SK-N-SH treated with all-trans-retinoic acid at 6 μM for 48 hours (cell line): ENCODE measurements at regions not wholly inside any gene's neighbourhood (a gene's known extent, or its start where the extent isn't known, plus 50 kb on each side); places are given as distances from the start of the nearest gene placed in this dataset.

Experiments used
- ATAC-seq: fragments of 200-7000 bp; cut with Tn5 transposase; 3 replicates; pipeline ENCODE4 v1.9.1; 2020; ENCODE audit warnings: mild to moderate bottlenecking, moderate library complexity
- ARNTL ChIP-seq: fragments of 450-650 bp; formaldehyde crosslinking; IDR thresholded peaks from 2 replicates; pipeline ENCODE4 v1.5.0; 2020; ENCODE audit warnings: low read depth, mild to moderate bottlenecking, moderate library complexity, borderline replicate concordance
- BACH2 ChIP-seq: fragments of 250-450 bp; sonication (Bioruptor Pico); IDR thresholded peaks from 2 replicates; pipeline ENCODE4 v1.9.0; 2021; ENCODE audit warnings: mild to moderate bottlenecking, borderline replicate concordance
- CREB5 ChIP-seq: fragments of 250-450 bp; sonication (Bioruptor Pico); IDR thresholded peaks from 2 replicates; pipeline ENCODE4 v1.5.1; 2020; ENCODE audit warnings: low read depth, mild to moderate bottlenecking, moderate library complexity
- ESRRG ChIP-seq: fragments of 250-450 bp; sonication (Bioruptor Pico); IDR thresholded peaks from 2 replicates; pipeline ENCODE4 v1.6.1; 2021; ENCODE audit warnings: mild to moderate bottlenecking
- GLIS3 ChIP-seq: fragments of 250-450 bp; sonication (Bioruptor Pico); IDR thresholded peaks from 2 replicates; pipeline ENCODE4 v1.5.0; 2020; ENCODE audit warnings: mild to moderate bottlenecking, moderate library complexity
- ISL1 ChIP-seq: fragments of 250-450 bp; sonication (Bioruptor Pico); IDR thresholded peaks from 2 replicates; pipeline ENCODE4 v2.1.2; 2022; ENCODE audit warnings: mild to moderate bottlenecking, moderate library complexity
- OSR1 ChIP-seq: fragments of 250-450 bp; sonication (Bioruptor Pico); IDR thresholded peaks from 2 replicates; pipeline ENCODE4 v1.8.0; 2022; ENCODE audit warnings: moderate library complexity, mild to moderate bottlenecking, inconsistent platforms
- PATZ1 ChIP-seq: fragments of 250-450 bp; sonication (Bioruptor Pico); IDR thresholded peaks from 2 replicates; pipeline ENCODE4 v1.8.0; 2020; ENCODE audit warnings: mild to moderate bottlenecking, moderate library complexity, borderline replicate concordance
- RARB ChIP-seq: fragments of 250-450 bp; sonication (Bioruptor Pico); IDR thresholded peaks from 2 replicates; pipeline ENCODE4 v1.8.0; 2021; ENCODE audit warnings: mild to moderate bottlenecking, moderate library complexity
- TCF4 ChIP-seq: fragments of 250-450 bp; sonication (Bioruptor Pico); IDR thresholded peaks from 2 replicates; pipeline ENCODE4 v1.8.0; 2021; ENCODE audit warnings: mild to moderate bottlenecking, moderate library complexity, borderline replicate concordance
- TOX ChIP-seq: fragments of 250-450 bp; sonication (Bioruptor Pico); IDR thresholded peaks from 2 replicates; pipeline ENCODE4 v1.8.0; 2021; ENCODE audit warnings: mild to moderate bottlenecking, moderate library complexity, borderline replicate concordance
- ZFP30 ChIP-seq: fragments of 450-650 bp; formaldehyde crosslinking; IDR thresholded peaks from 2 replicates; pipeline ENCODE4 v1.5.0; 2022; ENCODE audit warnings: mild to moderate bottlenecking, moderate library complexity
- ZNF565 ChIP-seq: fragments of 450-650 bp; formaldehyde crosslinking; conservative IDR thresholded peaks from 2 replicates; pipeline ENCODE4 v1.5.0; 2020; ENCODE audit warnings: low read depth, mild to moderate bottlenecking, moderate library complexity
- ZNF70 ChIP-seq: fragments of 450-650 bp; formaldehyde crosslinking; IDR thresholded peaks from 2 replicates; pipeline ENCODE4 v1.5.0; 2020; ENCODE audit warnings: mild to moderate bottlenecking, moderate library complexity
- ZNF8 ChIP-seq: fragments of 450-650 bp; formaldehyde crosslinking; IDR thresholded peaks from 2 replicates; pipeline ENCODE4 v1.5.0; 2020; ENCODE audit warnings: mild to moderate bottlenecking, moderate library complexity
- TF ChIP-seq, protein P1 (sequence below): fragments of 250-450 bp; sonication (Bioruptor Pico); IDR thresholded peaks from 2 replicates; pipeline ENCODE4 v1.5.1; 2021; ENCODE audit warnings: mild to moderate bottlenecking, moderate library complexity
- TF ChIP-seq, protein P2 (sequence below): fragments of 250-450 bp; sonication (Bioruptor Pico); IDR thresholded peaks from 2 replicates; pipeline ENCODE4 v1.8.0; 2021; ENCODE audit warnings: low read depth, mild to moderate bottlenecking, moderate library complexity, borderline replicate concordance

DNA sequence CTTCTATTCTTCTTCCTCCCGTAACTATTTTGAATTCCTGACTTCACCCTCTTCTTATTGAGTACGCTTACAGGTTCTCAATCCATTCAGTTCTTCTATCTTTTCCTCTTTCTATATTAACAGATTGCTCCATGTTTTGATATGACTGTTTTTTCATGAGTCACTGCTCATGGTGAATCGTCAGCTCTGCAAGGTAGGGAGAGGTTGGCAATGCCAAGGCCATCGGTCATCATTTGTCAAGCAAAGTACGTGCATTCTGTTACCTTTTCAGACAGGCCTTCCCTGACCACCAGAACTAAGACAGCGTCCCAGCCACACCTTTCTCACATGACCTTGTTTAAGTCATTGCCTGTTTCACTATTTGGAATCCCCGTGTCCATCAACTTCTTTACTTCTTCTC lies 1001.9 kb upstream of the SORCS1 start:
- no peak for ATAC-seq
- no peak for TF ChIP-seq RARB (CRISPR knock-in tag)
- TF ChIP-seq PATZ1 (CRISPR knock-in tag): no peak
- TF ChIP-seq ISL1 (CRISPR knock-in tag): no peak

DNA sequence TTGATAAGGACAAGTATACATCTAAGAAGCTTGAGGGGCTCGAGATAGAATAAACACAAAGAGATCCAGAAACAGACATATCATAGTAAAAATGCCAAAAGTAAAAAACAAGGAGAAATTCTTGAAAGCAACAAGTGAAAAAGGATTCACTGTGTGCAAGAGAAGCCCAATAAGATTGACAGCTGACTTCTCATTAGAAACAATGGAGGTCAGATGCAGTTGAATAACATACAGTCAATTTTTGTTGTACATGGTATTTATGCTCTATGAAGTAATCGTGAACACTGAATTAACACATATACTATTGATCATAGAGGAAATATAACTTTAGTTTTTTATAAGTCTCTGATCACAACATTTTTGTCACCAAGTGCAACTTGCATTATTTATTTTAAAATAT lies 982.8 kb upstream of the SORCS1 start:
- no peak for ATAC-seq
- no peak for TF ChIP-seq TOX (CRISPR knock-in tag)
- no peak for TF ChIP-seq ESRRG (CRISPR knock-in tag)
- no peak for TF ChIP-seq TCF4 (CRISPR knock-in tag)
- no peak for TF ChIP-seq PATZ1 (CRISPR knock-in tag)

GRCh38 chr10:108141064-108141463 lies 976.6 kb upstream of the SORCS1 start:
- no peak for ATAC-seq
- TF ChIP-seq RARB (CRISPR knock-in tag) (no peak), CREB5 (no peak), TOX (CRISPR knock-in tag) (no peak), ISL1 (CRISPR knock-in tag) (no peak), GLIS3 (CRISPR knock-in tag) (no peak), ESRRG (CRISPR knock-in tag) (no peak), ZNF70 (CRISPR knock-in tag) (no peak), BACH2 (CRISPR knock-in tag) (no peak), TCF4 (CRISPR knock-in tag) (no peak)
- TF ChIP-seq, protein P1, sequence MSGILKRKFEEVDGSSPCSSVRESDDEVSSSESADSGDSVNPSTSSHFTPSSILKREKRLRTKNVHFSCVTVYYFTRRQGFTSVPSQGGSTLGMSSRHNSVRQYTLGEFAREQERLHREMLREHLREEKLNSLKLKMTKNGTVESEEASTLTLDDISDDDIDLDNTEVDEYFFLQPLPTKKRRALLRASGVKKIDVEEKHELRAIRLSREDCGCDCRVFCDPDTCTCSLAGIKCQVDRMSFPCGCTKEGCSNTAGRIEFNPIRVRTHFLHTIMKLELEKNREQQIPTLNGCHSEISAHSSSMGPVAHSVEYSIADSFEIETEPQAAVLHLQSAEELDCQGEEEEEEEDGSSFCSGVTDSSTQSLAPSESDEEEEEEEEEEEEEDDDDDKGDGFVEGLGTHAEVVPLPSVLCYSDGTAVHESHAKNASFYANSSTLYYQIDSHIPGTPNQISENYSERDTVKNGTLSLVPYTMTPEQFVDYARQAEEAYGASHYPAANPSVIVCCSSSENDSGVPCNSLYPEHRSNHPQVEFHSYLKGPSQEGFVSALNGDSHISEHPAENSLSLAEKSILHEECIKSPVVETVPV (CRISPR knock-in tag): no peak
- TF ChIP-seq, protein P2, sequence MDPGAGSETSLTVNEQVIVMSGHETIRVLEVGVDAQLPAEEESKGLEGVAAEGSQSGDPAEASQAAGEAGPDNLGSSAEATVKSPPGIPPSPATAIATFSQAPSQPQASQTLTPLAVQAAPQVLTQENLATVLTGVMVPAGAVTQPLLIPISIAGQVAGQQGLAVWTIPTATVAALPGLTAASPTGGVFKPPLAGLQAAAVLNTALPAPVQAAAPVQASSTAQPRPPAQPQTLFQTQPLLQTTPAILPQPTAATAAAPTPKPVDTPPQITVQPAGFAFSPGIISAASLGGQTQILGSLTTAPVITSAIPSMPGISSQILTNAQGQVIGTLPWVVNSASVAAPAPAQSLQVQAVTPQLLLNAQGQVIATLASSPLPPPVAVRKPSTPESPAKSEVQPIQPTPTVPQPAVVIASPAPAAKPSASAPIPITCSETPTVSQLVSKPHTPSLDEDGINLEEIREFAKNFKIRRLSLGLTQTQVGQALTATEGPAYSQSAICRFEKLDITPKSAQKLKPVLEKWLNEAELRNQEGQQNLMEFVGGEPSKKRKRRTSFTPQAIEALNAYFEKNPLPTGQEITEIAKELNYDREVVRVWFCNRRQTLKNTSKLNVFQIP (CRISPR knock-in tag): no peak
- TF ChIP-seq, all 23 proteins: peak for 0

DNA sequence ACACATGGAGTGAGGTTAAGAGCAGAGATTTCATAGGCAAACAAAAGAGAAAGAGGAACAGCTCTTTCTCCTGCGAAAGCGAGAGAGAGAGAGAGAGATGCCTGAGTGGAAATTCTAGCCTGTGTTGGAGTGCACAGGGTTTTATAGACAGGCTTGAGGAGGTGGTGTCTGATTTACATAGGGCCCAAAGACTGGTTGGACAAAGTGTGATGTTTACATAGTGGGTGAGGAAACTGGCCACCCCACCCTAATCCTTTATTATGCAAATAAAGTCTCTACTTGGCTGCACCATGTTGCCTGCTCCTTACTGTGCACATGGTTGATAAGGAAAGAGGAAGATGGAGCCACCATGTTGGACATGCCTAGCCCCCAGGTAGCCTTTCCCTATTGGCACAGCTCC lies 967.8 kb upstream of the SORCS1 start:
- TF ChIP-seq, protein P2 (CRISPR knock-in tag): no peak
- TF ChIP-seq ZNF565 (CRISPR knock-in tag) (no peak), RARB (CRISPR knock-in tag) (no peak)
- ATAC-seq: no peak

DNA sequence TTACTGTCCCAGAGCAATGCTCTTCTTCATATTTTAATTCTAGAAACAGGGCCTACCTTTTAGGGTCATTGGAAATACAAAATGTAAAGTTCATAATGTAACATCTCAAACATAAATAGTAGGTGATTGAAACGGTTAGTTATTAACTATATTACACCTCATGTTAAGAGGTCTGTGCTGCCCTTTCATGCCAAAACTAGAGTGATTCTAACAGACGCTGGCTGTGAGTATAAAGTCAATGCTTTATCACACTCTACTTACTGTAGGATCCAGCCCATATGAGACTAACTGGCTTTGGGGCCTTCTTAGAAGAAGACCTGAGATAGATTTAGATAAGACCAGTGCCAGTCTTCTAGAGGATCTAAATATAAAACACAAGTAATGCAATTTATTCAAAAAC lies 966.1 kb upstream of the SORCS1 start:
- TF ChIP-seq BACH2 (CRISPR knock-in tag): no peak
- TF ChIP-seq ARNTL (CRISPR knock-in tag): no peak
- no peak for TF ChIP-seq ZNF8 (CRISPR knock-in tag)
- TF ChIP-seq TCF4 (CRISPR knock-in tag): no peak
- TF ChIP-seq ZNF70 (CRISPR knock-in tag): no peak
- TF ChIP-seq, protein P1 (CRISPR knock-in tag): no peak
- no peak for TF ChIP-seq RARB (CRISPR knock-in tag)
- TF ChIP-seq ZFP30 (CRISPR knock-in tag): no peak
- TF ChIP-seq OSR1: no peak
- TF ChIP-seq PATZ1 (CRISPR knock-in tag): no peak
- no peak for ATAC-seq
